ENCODE measurements at regions not wholly inside any gene's neighbourhood (a gene's known extent, or its start where the extent isn't known, plus 50 kb on each side); places are given as distances from the start of the nearest gene placed in this dataset.

DNA sequence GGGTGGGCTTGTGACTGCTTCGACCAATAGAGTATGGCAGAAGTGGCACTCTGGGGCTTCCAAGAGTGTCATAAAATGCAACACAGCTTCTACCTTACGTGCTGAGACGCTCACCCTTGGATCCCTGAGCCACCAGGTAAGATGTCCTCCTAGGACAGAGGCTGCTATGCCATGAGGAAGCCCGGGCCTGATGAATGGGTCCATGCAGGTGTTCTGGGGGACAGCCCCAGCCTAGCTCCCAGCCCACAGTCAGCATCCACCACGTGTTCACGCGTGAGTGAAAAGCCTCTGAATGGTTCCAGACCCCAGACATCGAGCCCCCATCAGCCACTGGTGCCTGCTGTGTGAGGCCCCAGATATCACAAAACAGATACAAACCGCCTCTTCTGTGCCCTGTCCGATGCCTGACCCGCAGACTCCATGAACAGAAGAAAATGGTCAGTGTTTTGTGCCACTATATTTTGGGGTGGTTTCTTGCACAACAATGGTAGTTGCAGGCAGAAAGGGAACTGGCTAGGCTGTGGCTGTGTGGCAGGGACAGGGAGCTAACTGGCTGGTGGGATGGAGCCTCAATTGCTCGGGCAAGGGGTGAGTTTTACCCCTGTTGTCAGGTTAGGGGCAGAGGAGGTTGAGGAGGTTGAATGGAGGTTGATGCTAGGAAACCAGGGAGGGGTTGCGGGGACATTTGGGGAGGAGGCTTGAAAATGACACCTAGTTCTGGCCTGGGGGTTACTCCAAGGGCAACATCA lies 92.2 kb downstream of the LINGO1 start:
- no peak for DNase-seq

DNA sequence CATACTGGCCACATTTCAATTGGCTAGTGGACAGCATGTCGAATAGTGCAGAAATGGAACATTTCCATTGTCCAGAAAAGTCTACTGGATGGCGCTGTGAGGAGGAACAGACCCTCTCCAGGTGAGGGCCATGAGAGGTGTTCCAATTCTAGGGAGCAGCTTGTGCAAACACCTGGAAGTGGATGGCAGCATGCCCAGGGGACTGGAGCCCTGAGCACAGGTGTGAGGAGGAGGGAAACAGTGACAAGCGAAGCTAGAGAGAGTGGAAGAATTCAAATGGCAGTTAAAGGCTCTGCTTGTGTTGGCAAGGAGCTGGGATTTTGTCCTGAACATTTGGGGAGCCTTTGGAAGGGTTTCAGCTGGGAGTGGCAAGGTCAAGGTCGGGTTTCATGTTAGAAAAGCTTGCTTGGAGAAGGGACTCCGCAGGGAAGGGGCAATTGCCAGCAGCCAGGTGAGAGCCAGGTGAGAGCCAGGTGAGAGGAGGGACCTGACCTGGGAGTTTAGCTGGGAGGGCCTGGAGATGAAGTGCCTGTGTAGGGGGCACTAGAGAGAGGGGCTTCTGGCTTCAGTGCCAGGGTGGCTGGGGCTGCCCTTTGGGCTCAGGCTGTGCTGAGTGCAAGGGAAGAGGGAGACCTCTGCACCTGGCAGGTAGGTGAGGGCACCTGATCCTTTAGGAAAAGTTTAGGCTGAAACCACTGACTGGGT lies 93.8 kb downstream of the LINGO1 start:
- DNase-seq, result peak; percentile 43

GRCh38 chr15:77538027-77538451 lies 94.7 kb downstream of the LINGO1 start:
- DNase-seq, result no peak

GRCh38 chr15:77537006-77537405 lies 95.7 kb downstream of the LINGO1 start:
- DNase-seq, result no peak

DNA sequence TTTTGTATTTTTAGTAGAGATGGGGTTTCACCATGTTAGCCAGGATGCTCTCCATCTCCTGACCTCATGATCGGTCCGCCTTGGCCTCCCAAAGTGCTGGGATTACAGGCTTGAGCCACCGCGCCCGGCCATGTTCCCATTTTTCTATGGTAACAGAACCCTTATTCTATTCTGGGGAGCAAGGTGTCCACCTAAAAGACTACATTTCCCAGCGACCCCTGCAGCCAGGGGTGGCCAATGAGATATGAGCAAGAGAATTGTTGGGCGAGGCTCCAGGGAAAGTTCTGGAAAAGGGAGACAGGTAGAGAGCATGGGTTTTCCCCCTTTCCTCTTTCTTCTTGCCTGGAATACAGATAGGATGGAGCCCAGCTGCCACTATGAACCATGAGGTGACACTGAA lies 96.9 kb downstream of the LINGO1 start:
- DNase-seq, result no peak
